HG02870 (cell line): ENCODE measurements at regions not wholly inside any gene's neighbourhood (a gene's known extent, or its start where the extent isn't known, plus 50 kb on each side); places are given as distances from the start of the nearest gene placed in this dataset.

Experiments used
- ATAC-seq: cut with Tn5 transposase; IDR thresholded peaks from one replicate; pipeline ENCODE4 v1.9.1; 2021; ENCODE audit warnings: mild to moderate bottlenecking, moderate library complexity; ENCODE audit not compliant: unreplicated experiment

- no peak for ATAC-seq
These were observed 109.6 kb upstream of the CDC42EP3 start for GRCh38 chr2:37781028-37781427.

- ATAC-seq: no peak
These were observed 110.8 kb upstream of the CDC42EP3 start for GRCh38 chr2:37782155-37782673.

GRCh38 chr2:37782721-37783371 is 111.4 kb upstream of the CDC42EP3 start:
- no peak for ATAC-seq

- no peak for ATAC-seq
These were observed 112.1 kb upstream of the CDC42EP3 start for GRCh38 chr2:37783545-37783944.

GRCh38 chr2:37784071-37784758 is 112.8 kb upstream of the CDC42EP3 start:
- no peak for ATAC-seq

- ATAC-seq: no peak
These were observed 113.3 kb upstream of the CDC42EP3 start for GRCh38 chr2:37784759-37785149.

GRCh38 chr2:37786191-37786698 is 114.8 kb upstream of the CDC42EP3 start:
- ATAC-seq: no peak

GRCh38 chr2:37786854-37787253 is 115.4 kb upstream of the CDC42EP3 start:
- ATAC-seq: no peak

- no peak for ATAC-seq
These were observed 117.3 kb upstream of the CDC42EP3 start for GRCh38 chr2:37788602-37789209.

- no peak for ATAC-seq
These were observed 118.6 kb upstream of the CDC42EP3 start for GRCh38 chr2:37790019-37790418.

GRCh38 chr2:37790462-37790861 is 119.0 kb upstream of the CDC42EP3 start:
- ATAC-seq: no peak

- ATAC-seq: no peak
These were observed 120.9 kb upstream of the CDC42EP3 start for GRCh38 chr2:37792366-37792765.

GRCh38 chr2:37793004-37793403 is 121.6 kb upstream of the CDC42EP3 start:
- ATAC-seq: no peak

GRCh38 chr2:37794717-37795116 is 123.3 kb upstream of the CDC42EP3 start:
- no peak for ATAC-seq

GRCh38 chr2:37795456-37795855 is 124.0 kb upstream of the CDC42EP3 start:
- no peak for ATAC-seq

GRCh38 chr2:37795938-37796337 is 124.5 kb upstream of the CDC42EP3 start:
- no peak for ATAC-seq

- no peak for ATAC-seq
These were observed 125.0 kb upstream of the CDC42EP3 start for GRCh38 chr2:37796481-37796880.

GRCh38 chr2:37797081-37797480 is 125.6 kb upstream of the CDC42EP3 start:
- no peak for ATAC-seq

GRCh38 chr2:37798315-37799005 is 126.6 kb upstream of the RMDN2 start:
- ATAC-seq: no peak

GRCh38 chr2:37800176-37800858 is 124.8 kb upstream of the RMDN2 start:
- no peak for ATAC-seq
